GM04503 (cell line): ENCODE measurements at regions not wholly inside any gene's neighbourhood (a gene's known extent, or its start where the extent isn't known, plus 50 kb on each side); places are given as distances from the start of the nearest gene placed in this dataset.
"Not testable (repeated sequence)": the region's sequence is repeated elsewhere in the genome, so short reads cannot be mapped to it uniquely, and the experiment has no call there.

ENCODE experiments used
- DNase-seq: peaks from one replicate; pipeline ENCODE4 v3.0.0-alpha.2; 2012; ENCODE audit warnings: low read depth

DNA sequence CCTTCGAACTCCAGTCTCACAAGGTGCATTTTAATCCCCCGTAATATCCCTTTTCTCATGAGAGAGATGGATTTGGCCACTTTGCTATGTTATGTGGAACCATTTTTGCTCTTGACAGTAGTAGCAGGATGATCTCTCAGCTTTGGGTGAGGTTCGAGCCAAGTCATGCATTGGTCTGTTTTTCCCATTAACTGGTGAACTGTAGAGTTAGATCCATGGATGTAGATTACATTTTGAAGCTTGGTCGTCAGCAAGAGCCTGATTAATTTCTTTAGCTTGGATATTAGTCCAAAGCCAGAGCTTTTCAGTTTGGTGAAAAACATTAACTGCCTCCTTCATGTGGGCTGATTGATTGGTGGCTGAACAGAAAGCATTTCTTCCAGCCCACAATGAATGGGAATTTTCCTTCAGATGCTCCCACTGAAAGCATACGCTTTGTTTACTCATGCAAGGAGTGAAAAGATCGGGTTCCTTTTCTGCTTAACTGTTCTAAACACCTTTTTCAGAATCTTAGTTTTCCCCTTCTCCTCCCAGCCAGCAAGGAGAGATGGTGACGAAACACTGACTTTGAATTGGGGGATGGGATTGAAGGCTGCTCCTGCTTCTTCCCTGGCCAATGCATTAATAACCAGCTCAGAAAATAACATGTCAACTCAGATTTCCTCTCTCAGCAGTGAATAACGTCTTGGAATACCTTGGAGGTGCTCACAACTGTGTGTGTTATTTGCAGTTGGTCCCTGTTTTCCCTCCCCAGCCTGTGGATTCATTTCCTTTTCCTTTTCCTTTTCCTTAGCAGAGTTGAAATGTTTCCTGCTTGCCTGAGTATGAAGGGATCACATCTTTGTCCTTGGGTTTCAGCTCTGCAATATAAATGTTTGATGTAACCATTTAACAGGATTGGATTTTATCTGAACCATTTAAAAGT is 351.8 kb upstream of the FZD8 start:
- DNase-seq = no peak

DNA sequence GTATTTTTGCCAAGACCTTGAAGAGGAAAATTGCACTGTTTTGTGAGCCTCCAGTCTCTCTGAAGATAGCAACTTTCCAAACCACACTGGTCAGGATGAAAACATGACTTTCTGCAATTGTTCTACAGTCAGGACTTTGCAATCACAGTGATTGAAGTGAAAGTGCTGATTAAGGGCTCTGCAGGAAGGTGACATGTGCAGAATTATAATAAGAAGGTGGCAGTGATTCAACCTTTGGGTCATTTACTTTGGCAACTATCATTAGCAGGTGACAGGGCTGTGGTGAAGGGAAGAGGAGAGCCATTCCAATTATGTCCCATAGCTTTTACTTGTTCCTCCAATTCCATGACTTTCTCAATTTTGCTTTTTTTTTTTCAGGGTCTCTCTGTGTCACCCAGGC is 350.0 kb upstream of the FZD8 start:
- DNase-seq = no peak

DNA sequence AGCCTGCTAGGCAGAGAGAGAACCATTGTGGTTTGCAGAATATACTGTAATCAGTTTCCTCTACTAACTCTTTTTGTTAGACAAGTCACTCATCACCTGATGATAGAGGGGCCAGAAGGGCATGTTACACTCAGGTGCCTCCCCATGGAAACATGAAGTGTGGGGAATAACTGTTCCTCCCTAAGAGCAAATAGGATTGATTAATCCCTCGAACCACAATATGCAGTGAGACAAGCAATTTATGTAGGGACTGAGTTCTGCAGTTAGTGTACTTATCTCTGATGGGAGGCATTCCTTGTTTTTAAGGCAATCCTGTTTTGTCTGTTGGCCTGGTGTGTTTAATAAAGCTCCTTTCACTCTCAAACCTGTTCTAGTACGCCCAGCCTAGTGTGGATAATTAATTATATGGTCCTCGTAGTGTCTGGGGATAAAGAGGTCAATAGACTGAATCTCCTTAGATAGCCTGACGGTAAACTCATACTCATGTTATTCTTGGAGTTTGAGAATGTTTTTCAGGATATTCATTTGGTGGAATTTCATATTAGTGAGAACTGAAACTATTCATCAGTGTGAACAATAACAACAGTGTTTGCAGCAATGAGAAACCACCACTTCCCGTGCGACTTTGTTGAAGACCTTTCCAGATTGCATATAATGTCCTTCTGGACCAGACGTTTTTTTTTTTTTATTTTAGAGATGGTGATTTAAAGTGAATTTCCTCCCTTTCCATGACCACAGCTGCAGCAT is 344.8 kb upstream of the FZD8 start:
- no peak for DNase-seq

DNA sequence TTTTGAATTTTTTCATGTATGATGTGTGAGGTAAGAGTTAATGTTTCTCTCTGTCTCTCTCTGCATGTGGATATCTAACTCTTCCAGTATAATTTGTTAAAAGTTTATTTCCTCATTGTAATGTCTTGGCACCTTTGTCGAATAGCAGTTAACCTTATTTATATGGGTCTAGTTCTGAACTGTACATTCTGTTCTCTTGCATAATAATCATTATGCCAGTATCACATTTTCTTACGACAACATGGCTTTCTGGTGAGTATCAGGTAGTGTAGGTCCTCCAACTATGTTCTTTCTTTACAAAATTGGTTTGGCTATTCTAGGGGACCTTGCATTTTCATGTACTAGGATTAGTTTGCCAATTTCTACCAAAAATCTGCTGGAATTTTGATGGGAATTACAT is 337.0 kb upstream of the FZD8 start:
- DNase-seq = no peak

DNA sequence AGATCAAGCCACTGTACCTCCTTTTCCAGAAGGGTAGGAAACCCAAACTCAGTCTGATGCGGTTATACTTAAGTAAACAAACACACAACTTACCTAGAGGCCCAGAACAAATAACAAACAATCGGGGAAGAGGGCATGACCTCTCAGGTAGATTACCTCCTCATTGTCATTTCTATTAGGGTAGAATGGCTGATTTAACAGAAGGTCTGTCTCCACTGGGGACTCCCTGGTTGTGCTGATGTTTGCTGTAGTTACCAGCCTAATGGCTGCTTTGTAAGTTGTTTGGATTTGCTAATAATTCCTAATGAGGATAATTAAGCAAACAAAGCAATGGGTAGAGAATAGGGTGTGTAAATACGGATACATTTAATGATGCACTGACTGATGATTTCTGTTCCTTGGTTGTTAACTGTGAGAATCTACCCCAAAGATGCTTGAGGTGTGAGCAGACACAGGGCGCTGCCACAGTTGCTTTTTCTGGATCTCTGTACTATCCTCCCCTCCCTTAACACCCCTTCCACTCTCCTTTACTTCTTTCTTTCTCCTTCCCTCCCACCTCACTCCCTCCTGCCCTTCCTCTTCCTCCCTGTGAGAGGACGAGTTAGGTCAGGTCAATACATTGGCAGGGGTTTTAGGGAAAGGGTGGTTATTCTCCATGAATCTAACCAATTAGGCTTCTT is 332.0 kb upstream of the FZD8 start:
- DNase-seq = not testable (repeated sequence)

DNA sequence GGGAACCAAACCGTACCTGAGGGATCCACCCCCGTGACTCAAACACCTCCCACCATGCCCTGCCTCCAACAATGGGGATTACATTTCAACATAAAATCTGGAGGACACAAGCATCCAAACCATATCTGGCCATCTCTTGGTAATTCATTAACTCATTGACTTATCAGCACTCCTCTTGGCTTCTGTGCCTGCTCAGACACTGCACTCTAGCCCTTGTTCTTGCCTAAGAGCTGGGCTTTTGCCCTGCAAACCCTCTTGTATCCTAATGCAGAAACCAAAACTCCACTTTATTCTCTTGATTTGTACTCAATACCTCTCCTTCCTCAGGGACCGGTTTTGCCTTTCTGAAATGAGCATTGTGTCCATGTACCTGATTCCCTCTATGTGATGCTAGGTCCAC is 330.2 kb upstream of the FZD8 start:
- no peak for DNase-seq

DNA sequence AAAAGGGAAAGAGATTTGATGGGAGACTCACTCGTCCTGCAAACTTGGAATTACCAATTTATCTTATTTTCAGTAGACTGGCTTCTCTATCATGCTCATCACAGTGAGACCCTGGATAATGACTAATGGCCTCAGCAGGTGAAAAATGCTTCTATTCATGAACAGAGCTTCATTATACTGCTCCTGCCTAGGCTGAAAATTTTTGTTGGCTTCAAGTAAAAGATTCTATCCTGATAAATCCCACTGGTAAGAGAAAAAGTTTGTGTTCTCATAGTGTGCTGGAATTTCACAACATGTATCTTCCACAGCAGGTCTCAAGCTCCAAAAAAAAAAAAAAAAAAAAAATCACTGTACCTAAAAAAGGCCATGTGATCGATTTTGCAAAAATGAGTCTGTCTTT is 329.3 kb upstream of the FZD8 start:
- DNase-seq = no peak

DNA sequence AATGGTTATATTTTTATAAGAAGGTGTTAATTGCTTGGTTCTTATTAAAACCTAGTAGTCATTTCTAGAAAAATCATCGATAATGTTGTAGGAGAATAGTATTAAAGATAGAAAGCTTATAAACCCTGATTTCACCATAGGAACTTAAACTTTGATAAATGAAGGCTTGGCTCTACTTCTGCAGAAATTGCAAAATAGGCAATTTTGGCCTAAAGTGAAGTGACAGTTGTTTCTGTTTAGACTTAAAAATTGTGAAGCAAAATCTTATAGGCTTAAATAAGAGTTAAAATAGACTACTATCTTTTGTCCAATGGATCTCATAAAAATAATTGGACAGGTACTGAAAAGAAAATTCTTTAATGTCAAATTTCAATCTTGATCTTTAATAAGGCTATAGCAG is 321.6 kb upstream of the FZD8 start:
- no peak for DNase-seq

DNA sequence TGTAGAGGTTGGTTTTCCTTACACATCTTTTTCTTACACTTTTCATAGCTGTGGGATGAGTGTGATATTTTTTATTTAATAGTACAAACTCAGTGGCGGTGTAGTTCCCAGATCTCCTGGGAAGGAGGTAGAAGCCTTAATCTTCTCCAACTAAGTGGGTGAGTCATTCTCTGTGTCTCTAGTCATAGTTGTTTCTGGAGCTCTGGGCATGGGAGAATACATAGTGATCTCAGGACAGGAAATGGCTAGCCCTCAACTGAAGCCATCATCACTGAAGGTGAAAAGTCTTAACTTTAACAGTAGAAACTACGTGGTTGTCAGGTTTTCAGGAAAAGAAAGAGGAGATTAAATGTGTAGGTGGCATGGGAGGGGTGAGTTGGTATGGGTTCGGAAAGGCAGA is 319.4 kb upstream of the FZD8 start:
- no peak for DNase-seq

DNA sequence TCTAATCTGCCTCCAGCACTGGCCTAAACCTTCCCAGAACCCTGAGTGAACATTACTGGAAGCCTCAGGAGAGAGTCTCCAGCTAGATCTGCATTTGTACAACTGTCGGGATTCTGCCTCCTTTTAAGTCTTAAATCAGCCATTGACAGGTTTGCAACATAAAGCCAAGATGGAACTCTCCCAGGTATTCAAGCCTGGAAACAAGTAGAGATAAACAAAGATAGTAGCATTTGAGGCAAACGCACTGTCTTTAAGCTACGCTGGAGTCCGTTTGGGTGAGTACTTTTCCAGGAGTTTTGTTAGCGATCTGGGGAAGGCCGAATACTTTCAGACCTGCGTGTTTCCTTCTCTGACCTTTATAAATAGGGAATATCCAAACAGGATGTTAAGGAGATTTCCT is 317.2 kb upstream of the FZD8 start:
- no peak for DNase-seq

DNA sequence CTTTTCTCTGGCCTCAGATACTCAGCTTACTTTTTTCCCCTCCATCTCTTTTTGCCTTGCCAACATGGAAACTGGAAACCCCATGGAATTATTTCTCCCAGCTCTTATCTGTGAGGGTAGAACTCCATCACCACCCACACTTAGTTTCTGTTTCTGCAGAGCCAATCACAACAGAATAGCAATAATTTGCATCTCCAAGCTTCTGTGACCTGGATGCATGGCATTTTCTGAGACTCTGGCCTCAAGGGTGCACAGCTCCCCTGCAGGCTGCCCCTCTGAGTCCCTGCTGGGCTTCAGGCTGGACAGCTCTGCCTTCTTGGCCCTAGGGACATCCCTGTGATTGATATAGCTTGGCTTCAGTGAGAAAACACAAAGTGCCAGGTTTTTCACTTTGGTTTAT is 316.5 kb upstream of the FZD8 start:
- not testable (repeated sequence) for DNase-seq

DNA sequence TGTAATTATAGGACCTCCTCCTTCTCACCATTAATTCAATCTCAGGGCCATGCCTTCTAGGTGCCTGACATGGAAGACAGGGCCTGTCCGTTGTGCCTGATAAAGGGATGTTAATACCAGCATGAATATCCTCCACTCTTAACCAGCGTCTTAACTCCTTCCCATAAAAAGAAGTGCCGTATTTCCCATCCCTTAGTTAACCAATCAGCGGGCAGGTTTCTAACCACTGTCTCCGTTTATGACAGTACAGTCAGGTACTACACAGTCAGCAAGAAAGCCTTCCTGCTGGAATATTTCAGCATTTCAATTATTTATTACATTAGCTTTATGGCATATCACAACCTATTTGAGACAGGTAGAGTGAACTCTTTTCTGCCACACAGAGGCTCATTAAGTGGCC is 308.6 kb upstream of the FZD8 start:
- DNase-seq = no peak

DNA sequence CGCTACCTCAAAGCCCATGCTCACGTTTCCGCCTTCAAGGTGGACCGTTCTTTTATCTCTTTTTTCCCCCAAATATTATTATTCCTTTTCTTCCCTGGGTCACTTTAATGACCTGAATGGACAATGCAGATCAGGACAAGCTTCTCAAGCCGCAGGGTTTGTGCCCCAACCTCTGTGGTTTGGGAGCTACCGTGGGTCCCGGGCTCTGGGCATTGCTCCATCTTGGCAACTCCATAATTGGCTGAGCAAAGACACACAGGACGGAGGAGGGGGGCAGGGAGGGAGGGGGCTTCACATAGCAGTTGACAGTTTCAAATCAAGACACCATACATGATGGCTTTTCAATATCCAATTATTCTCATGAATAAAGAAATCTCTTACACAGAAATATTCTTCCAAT is 308.1 kb upstream of the FZD8 start:
- DNase-seq = no peak

DNA sequence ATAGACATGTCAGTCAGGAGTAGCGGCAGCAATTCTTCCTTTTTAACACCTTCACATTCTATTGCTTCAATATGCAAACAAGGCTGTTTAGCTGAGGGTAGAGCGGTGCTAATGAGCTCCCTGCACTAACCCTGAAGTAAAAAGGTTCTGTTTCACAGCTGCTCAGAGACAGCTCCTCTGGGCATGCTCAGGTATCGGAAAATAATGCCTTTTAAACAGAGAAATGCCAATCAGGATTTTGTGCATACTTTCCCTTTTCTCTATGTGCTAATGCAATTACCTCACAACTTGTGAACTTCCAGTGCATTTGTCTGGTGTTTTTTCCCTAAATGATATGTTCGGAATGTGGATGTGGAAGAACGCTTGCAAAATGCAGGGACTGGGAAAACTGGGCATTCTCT is 307.7 kb upstream of the FZD8 start:
- no peak for DNase-seq

DNA sequence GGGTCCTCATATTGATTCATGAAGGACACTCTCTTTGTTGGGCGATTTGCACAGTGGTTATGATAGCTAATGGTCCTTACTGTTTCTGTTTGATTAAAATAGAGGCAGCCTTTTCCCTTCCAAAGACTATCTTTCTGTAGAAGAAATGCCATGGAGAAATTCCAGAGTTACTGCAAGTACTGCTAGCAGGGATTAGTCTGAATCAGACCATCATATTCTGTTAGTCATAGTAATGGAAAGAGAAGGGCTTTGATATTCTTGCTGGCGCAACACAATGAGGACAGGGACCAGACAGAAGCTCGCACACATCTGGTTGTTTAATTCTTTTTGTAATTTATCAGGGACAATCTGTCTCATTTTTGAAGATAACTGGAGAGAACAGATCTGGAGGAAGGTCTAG is 304.5 kb upstream of the FZD8 start:
- DNase-seq = no peak

DNA sequence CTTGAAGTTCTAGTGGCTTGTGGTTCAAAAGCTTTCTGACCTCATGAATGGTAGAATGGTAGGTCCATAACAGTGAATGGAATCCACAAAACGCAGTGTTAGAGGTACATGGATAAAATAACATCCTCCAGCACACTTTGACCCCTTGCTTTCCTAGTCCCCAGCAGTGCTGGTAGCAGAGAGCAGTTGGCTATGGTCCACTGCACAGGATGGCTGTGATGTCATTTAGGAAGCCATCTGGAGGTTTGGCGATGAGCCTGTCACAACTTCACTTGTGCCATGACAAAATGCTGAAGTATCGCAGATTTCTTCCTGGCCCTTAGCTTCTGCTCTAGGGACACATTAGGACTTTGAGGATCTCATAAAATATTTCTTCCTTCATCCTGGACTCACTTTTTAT is 300.0 kb upstream of the FZD8 start:
- no peak for DNase-seq

DNA sequence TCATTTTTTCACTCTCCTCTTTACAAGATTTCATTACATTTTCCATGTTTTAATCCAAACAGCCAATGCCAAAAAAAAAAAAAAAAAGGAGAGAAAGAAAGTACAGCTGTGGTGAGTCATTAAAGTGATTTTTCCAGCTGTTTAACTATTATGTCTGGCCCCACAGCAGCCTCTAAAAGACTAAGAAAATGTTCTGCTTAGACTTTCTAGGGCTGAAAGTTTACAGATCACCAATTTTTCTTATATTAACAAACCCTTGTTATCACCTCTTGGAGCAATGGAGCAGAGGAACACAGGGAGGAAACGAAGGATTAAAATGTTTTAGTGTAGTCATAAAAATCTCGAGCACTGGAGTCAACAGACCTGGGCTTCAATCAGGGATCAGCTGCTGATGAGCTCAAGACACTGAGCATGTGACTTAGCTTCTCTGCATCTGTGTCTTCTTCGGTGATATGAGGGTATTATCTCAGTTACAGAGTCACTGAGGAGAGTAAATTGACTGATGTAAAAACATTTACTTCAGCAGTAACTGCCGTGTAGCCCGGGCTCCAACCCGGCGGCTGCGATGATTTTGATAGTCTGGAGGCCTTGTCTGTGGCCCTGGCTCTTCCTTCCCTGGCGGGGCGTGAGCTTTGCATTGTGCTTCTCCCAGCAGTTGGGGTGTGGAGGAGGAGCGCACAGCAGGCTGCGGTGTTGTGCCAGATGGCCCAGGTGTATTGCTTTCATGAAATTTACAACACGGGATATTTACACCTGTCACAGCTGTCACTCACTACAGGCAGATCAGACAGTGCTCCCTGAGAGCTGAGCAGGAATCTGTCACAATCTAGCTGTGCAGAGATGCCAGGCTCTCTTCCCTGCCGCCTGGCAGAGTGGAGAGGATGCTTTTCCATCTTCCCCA is 298.3 kb upstream of the FZD8 start:
- no peak for DNase-seq

DNA sequence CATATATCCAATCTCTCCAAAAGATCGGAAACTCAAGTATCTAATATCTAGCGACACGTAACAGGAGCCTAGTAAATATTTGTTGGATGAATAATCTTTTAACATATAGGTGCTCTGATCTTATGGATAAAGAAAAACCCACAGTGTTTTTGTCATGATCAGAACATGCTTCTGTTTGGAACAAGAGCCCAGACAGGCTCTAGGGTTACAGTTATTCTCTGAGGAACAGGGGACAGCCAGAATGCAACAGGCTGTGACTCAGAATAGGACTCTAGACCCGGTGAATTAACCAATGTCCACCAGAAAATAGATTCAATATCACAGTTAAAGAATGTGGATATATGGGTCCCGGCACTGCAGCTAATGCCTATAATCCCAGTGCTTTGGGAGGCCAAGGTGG is 296.1 kb upstream of the FZD8 start:
- DNase-seq = no peak

DNA sequence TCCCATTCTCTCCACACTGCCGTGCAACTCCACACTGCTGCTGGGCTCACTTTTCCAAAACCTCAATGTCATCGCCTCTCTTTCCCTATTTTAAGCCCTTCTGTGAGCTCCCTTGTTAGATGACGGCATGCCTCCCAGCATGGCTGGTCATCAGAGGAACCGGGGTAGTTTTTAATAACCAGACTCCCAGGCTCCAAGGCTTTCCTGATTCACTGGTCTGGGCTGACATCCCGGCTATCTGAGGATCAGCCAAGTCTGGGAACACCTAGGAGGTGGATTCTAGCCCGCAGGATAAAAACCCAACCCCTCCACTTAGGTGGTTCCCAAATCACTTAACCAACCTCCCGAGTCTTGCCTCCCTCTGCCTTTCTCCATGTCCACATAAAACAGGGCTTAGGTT is 295.4 kb upstream of the FZD8 start:
- DNase-seq = no peak

DNA sequence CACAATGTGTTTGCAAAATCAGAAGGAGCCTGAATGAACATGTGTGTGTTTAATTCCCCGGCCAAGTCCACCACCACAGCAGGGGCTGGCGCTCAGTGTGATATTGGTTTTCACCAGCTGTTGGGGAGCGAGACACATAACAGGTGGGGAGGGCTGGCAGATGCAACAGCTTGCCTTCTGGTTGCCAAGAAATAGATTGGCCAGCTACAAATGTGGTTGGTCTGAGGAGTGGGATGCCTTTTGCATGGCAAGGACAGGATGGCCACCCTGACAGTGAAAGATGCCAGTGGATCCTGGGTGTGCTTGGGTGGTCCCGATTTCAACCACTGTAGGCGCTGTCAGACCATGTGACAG is 292.5 kb upstream of the FZD8 start:
- DNase-seq = no peak

DNA sequence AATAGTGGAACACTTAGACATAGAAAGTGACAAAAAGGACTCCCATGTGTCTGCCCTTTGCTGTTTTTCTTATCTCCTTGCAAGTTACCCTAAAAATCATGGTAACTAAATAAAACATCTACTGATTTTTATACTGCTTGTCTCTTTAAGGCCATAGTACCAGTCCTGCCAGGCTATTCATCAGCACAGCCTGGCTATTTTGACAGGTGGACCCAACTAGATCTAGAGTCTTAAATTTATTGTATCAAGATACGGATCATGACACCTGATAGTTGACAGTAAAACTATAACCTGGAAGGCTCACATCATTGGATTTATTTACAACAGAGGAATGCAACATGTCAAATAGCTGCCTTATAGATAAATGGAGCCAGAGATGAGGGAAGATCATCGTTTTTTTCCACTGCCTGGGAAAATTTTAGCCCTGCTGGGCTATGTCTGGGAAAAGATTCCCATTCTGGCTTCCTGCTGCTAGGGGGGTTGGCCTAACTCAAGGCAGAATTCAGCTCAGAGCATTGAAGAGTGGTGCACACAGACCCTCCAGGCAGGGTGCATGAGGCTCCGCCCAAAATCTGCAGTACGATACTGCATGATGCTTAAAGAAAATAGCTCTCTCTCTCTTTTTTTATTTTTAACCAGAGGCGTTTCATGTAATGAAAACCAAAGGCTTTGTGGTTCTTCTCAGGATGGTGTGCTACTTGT is 292.0 kb upstream of the FZD8 start:
- DNase-seq = no peak
